Astrocyte (in vitro differentiated cells and primary cell): ENCODE measurements at regions not wholly inside any gene's neighbourhood (a gene's known extent, or its start where the extent isn't known, plus 50 kb on each side); places are given as distances from the start of the nearest gene placed in this dataset.

Experiments used
- CTCF ChIP-seq: IDR thresholded peaks from 2 replicates; pipeline ENCODE4 v1.5.1; 2011; ENCODE audit warnings: low read depth, mild to moderate bottlenecking, inconsistent platforms, low read length, moderate library complexity; ENCODE audit not compliant: insufficient read depth
- EZH2 ChIP-seq: IDR thresholded peaks from 2 replicates; pipeline ENCODE4 v1.6.1; 2012; ENCODE audit warnings: mild to moderate bottlenecking, low read length, inconsistent platforms; ENCODE audit not compliant: insufficient read depth

- TF ChIP-seq CTCF (no peak), EZH2 (no peak)
These were observed 439.0 kb downstream of the LRRIQ3 start for GRCh38 chr1:73759011-73759410.
